Sigmoid colon (tissue), 4 donors: ENCODE measurements at regions not wholly inside any gene's neighbourhood (a gene's known extent, or its start where the extent isn't known, plus 50 kb on each side); places are given as distances from the start of the nearest gene placed in this dataset.

Experiments
- POLR2A ChIP-seq, 2 donors: fragments of 450-650 bp; IDR thresholded peaks; one replicate each; pipeline ENCODE4 v1.6.1; 2016; ENCODE audit warnings: antibody characterized with exemption in 2 of 2, mild to moderate bottlenecking in 2 of 2, moderate library complexity in 2 of 2
- POLR2AphosphoS5 ChIP-seq, 4 donors: sonication (generic); formaldehyde crosslinking; IDR thresholded peaks; one replicate each; pipeline ENCODE4 v1.6.1; 2017; ENCODE audit warnings: antibody characterized with exemption in 4 of 4
- TF ChIP-seq, protein P1 (sequence below), 4 experiments: fragments of 450-650 bp in 3 of 4; fragments of 200-600 bp in 1 of 4; IDR thresholded peaks; one replicate each; pipeline ENCODE4 v1.5.1; 2016 to 2019; ENCODE audit warnings: antibody characterized with exemption in 4 of 4, mild to moderate bottlenecking in 3 of 4, moderate library complexity in 2 of 4

DNA sequence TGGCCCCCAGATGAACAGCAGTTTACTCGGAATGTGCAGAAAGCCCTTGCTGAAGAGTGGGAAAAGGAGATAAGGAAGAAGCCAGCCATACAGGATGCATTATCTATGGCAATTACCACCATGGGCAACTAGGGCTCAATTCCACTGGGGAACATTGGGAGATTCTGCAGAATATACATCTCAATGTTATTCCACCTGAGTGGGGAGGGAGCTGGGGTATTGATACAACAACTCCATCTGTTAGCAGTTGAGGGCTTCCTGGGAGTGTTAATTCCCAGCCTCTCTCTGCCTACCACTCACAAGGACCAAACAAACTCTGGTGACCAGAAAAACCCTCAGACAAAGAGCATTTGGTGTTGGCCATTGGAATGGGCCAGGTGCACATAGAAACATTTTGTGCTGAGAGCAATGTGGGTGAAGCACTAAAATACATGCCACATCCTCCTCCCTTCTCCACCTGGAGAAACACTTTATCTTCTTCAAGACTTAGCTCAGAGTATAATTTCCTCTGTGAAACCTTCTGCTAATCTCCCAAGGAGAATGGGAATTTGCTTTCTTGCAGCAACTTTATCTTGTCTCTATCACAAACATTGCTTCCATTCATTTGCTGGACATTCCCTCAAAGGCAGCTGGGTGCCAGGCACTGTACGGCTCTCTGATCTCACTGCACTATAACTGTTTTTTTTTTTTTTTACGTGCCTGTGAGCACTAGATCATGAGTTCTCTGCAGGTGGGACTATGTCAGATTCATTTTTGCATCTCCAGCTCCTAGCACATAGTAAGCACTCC lies 292.2 kb downstream of the MN1 start:
- TF ChIP-seq, protein P1, sequence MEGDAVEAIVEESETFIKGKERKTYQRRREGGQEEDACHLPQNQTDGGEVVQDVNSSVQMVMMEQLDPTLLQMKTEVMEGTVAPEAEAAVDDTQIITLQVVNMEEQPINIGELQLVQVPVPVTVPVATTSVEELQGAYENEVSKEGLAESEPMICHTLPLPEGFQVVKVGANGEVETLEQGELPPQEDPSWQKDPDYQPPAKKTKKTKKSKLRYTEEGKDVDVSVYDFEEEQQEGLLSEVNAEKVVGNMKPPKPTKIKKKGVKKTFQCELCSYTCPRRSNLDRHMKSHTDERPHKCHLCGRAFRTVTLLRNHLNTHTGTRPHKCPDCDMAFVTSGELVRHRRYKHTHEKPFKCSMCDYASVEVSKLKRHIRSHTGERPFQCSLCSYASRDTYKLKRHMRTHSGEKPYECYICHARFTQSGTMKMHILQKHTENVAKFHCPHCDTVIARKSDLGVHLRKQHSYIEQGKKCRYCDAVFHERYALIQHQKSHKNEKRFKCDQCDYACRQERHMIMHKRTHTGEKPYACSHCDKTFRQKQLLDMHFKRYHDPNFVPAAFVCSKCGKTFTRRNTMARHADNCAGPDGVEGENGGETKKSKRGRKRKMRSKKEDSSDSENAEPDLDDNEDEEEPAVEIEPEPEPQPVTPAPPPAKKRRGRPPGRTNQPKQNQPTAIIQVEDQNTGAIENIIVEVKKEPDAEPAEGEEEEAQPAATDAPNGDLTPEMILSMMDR (IDR thresholded peaks at IDR 0.05): no peak
- TF ChIP-seq POLR2A (IDR thresholded peaks at IDR 0.05): no peak
- no peak for TF ChIP-seq POLR2AphosphoS5 (IDR thresholded peaks at IDR 0.05)
